ENCODE measurements at regions not wholly inside any gene's neighbourhood (a gene's known extent, or its start where the extent isn't known, plus 50 kb on each side); places are given as distances from the start of the nearest gene placed in this dataset.

GRCh38 chr3:103752986-103753385 is 1318.2 kb downstream of the ZPLD1 start:
- Histone ChIP-seq H3K9ac (ENCODE audit: extremely low read depth, insufficient read length, low read length) (no peak overlapping the region), H3K56ac (ENCODE audit: insufficient read length, low read depth, low read length) (no peak overlapping the region), H3K4me2 (ENCODE audit: insufficient read depth, insufficient read length, low read length) (no peak overlapping the region), H2BK20ac (ENCODE audit: low read depth, low read length, poor library complexity, severe bottlenecking) (no peak overlapping the region), H3K79me1 (ENCODE audit: insufficient read depth, low read depth, low read length, poor library complexity, severe bottlenecking) (no peaks in the 10 kb centered on the region), H3K18ac (ENCODE audit: insufficient read length, low read depth, low read length) (no peak overlapping the region), H4K8ac (replicated peaks; ENCODE audit: insufficient read length, low read depth, low read length) (no peak overlapping the region), H3K79me2 (ENCODE audit: insufficient read depth, low read length) (no peaks in the 10 kb centered on the region), H3K23me2 (ENCODE audit: insufficient read length, low read depth, low read length, poor library complexity, severe bottlenecking) (no peaks in the 10 kb centered on the region), H2BK12ac (ENCODE audit: insufficient read length, low read depth, low read length) (no peak overlapping the region), H3K23ac (ENCODE audit: insufficient read length, low read depth, low read length) (no peak overlapping the region), H3K27me3 (ENCODE audit: insufficient read depth, low read length) (no peaks in the 10 kb centered on the region), H2BK5ac (ENCODE audit: insufficient read length, low read length) (no peak overlapping the region), H2AK5ac (ENCODE audit: insufficient read length, low read length) (no peak overlapping the region), H4K5ac (ENCODE audit: insufficient read length, low read depth, low read length) (no peak overlapping the region), H2BK120ac (ENCODE audit: low read depth, low read length, poor library complexity, severe bottlenecking) (no peak overlapping the region), H2AFZ (ENCODE audit: low read length) (no peak overlapping the region), H3K14ac (ENCODE audit: insufficient read depth, low read length) (no peak overlapping the region), H4K20me1 (ENCODE audit: control insufficient read depth, insufficient read depth, insufficient read length) (no peaks in the 10 kb centered on the region), H3K9me3 (ENCODE audit: control insufficient read depth, low read depth, low read length) (no peaks in the 10 kb centered on the region), H3T11ph (ENCODE audit: low read length) (no peak overlapping the region), H3K4me1 (ENCODE audit: insufficient read depth, low read length) (no peaks in the 10 kb centered on the region), H3K27ac (ENCODE audit: insufficient read length, low read depth, low read length) (no peak overlapping the region), H2BK15ac (ENCODE audit: low read depth, low read length) (no peak overlapping the region), H4K91ac (ENCODE audit: insufficient read length, low read depth, low read length) (no peak overlapping the region), H3K4ac (ENCODE audit: low read depth, low read length) (no peak overlapping the region)
- Mint-ChIP-seq H3K27ac (no peak overlapping the region), H3K27me3 (ENCODE audit: low read depth) (no peaks in the 10 kb centered on the region), H3K4me1 (no peaks in the 10 kb centered on the region), H3K9me3 (no peaks in the 10 kb centered on the region), H3K4me3 (no peak overlapping the region), H3K36me3 (ENCODE audit: insufficient read depth in 1 of 3, low read depth in 3 of 3) (no peaks in the 10 kb centered on the region)
- no peak for DNase-seq
- TF ChIP-seq, protein P1, sequence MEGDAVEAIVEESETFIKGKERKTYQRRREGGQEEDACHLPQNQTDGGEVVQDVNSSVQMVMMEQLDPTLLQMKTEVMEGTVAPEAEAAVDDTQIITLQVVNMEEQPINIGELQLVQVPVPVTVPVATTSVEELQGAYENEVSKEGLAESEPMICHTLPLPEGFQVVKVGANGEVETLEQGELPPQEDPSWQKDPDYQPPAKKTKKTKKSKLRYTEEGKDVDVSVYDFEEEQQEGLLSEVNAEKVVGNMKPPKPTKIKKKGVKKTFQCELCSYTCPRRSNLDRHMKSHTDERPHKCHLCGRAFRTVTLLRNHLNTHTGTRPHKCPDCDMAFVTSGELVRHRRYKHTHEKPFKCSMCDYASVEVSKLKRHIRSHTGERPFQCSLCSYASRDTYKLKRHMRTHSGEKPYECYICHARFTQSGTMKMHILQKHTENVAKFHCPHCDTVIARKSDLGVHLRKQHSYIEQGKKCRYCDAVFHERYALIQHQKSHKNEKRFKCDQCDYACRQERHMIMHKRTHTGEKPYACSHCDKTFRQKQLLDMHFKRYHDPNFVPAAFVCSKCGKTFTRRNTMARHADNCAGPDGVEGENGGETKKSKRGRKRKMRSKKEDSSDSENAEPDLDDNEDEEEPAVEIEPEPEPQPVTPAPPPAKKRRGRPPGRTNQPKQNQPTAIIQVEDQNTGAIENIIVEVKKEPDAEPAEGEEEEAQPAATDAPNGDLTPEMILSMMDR (conservative IDR thresholded peaks at IDR 0.05) = no peak
